Heart right ventricle (tissue), 16 donors: ENCODE measurements at regions not wholly inside any gene's neighbourhood (a gene's known extent, or its start where the extent isn't known, plus 50 kb on each side); places are given as distances from the start of the nearest gene placed in this dataset.

Source experiments
- ATAC-seq, 8 donors: fragments of 200-7000 bp; cut with Tn5 transposase; one replicate each; pipeline ENCODE4 v1.9.1; 2020; ENCODE audit warnings: mild to moderate bottlenecking in 8 of 8, moderate library complexity in 8 of 8, moderate number of reproducible peaks in 1 of 8
- DNase-seq, 2 donors: peaks; one replicate each; pipeline ENCODE4 v3.0.0-alpha.2; 2020
- H3K27ac ChIP-seq, 10 donors: fragments of 200-600 bp; sonication (generic) in 2 of 10; one replicate each; pipeline versions ENCODE4 v1.5.0 to v1.8.0; 2020 to 2022; ENCODE audit warnings: mild to moderate bottlenecking in 3 of 10
- H3K27me3 ChIP-seq, 7 donors: fragments of 200-600 bp; one replicate each; pipeline ENCODE4 v1.8.0; 2021 to 2022; ENCODE audit warnings: mild to moderate bottlenecking in 2 of 7
- H3K36me3 ChIP-seq, 9 donors: fragments of 200-600 bp; sonication (generic) in 1 of 9; one replicate each; pipeline versions ENCODE4 v1.5.0 to v1.8.0; 2020 to 2022; ENCODE audit warnings: mild to moderate bottlenecking in 2 of 9
- H3K4me1 ChIP-seq, 9 donors: fragments of 200-600 bp; sonication (generic) in 1 of 9; one replicate each; pipeline versions ENCODE4 v1.5.0 to v1.8.0; 2020 to 2022; ENCODE audit warnings: mild to moderate bottlenecking in 4 of 9
- H3K4me3 ChIP-seq, 10 donors: fragments of 200-600 bp; sonication (generic) in 2 of 10; one replicate each; pipeline versions ENCODE4 v1.5.0 to v1.8.0; 2020 to 2022; ENCODE audit warnings: mild to moderate bottlenecking in 7 of 10, moderate library complexity in 2 of 10
- H3K9me3 ChIP-seq, 11 donors: fragments of 200-600 bp in 10 of 11; sonication (generic) in 2 of 11; one replicate each; pipeline versions ENCODE4 v1.5.0 to v1.8.0; 2013 to 2022; ENCODE audit warnings: mild to moderate bottlenecking in 2 of 11, control low read depth in 1 of 11, moderate library complexity in 1 of 11
- WGBS, 2 donors: extraction: QIAGEN DNeasy Blood & Tissue Kit; methylation state at CpG; one replicate each; pipeline ENCODE4 v1.1.7; 2013; ENCODE audit warnings: inconsistent platforms in 1 of 2; 5-methylcytosine and 5-hydroxymethylcytosine counted together
- intact Hi-C, 10 donors: fragments of 100-400 bp; cut with DNase I; formaldehyde crosslinking; loops; one replicate each; pipeline versions ENCODE4 v1.11.1 to v1.14.2; 2022
- TF ChIP-seq, protein P1 (sequence below), 9 donors: fragments of 200-600 bp; sonication (generic) in 2 of 9; IDR thresholded peaks; one replicate each; pipeline versions ENCODE4 v1.5.0 to v1.8.0; 2021 to 2022; ENCODE audit warnings: antibody characterized with exemption in 9 of 9, mild to moderate bottlenecking in 5 of 9, moderate library complexity in 1 of 9
- donor health status: Arrhythmogenic right ventricular cardiomyopathy.
- donor health status: ischemic (EF 13 %, LVEDD 7.1; RV severe dilation, severe dysfunction).
- donor health status: healthy with polysubstance abuse.
- donor health status: DM: no; HTN: yes; CAD: no.
- donor health status: DM: no; HTN: no; CAD: no.
- donor health status: ischemic (EF 25% LVEDD 6.9; RV normal size, moderate dysfunction).
- donor health status: ischemic (EF 25% LVEDD 5.7; RV mildly dilated, moderate dysfunction).
- donor health status: healthy.
- donor health status: DM: yes; HTN: yes; CAD: no.
- donor health status: Ischemic cardiomyopathy.
- donor health status: ischemic (EF 35%, LVEDD 5.7; RV mildly dilated, moderate dysfunction).
- donor health status: nonischemic (EF 11% LVEDD 7.7; RV severe dilation, severe dysfunction).
- donor health status: DM: yes; HTN: yes; CAD: no.
- donor health status: PGD.
- donor health status: ischemic (EF 29% LVEDD 5.4; RV normal size, mild dysfunction).
- donor health status: nonischemic (EF 23%, LVEDD 6.1; RV moderate dilation, normal function).

DNA sequence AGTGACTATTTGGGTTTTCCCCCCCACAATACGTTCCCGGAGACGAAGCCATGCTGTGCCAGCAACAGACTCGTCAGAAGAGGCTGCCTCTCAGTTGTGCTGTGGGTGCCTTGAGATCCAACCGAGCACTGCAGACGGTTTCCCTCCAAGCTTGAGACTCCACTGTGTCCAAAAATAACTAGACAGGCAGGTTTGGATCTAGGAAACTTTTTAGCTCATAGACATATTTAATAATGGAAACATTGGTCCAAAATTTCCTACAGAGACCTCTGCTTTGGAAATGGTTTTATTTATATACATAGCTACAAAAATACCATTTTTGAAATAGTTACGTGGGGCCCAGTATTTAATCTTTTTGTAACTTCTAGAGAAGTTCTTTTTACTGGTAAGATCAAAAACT, 63.1 kb upstream of the SPATS2L start:
- 60 to 62% methylated on average over 7 of the region's 7 CpGs for WGBS, 2 donors

DNA sequence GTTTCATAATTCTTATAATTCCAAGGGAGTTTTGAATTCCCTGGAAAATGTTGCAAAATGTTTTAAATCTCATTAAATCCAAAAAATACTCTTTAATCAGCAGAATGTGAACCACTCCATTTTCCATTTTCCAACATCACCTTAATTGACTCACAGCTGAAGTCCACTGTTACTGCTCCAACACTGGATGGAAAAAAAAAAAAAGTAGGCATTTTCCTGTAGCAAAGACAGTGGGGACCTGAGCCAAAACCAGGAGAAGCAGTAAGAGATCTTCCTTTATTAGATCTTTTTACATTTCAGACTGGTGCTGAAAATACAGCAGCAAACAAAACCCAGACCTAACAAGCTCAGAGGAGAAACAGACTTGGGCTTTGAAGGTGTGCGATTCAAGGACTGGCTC, 62.4 kb upstream of the SPATS2L start:
- DNase-seq (no peak), ATAC-seq (no peak)
- peaks cover 0 to 4% (median 0%) of the 10 kb centered on the region in 7 donors for H3K27me3 ChIP-seq
- H3K9me3 ChIP-seq: no peaks in the 10 kb centered on the region
- no peaks in the 10 kb centered on the region for H3K4me1 ChIP-seq
- 94 to 97% methylated on average over 1 of the region's 1 CpG for WGBS, 2 donors
- TF ChIP-seq, protein P1, sequence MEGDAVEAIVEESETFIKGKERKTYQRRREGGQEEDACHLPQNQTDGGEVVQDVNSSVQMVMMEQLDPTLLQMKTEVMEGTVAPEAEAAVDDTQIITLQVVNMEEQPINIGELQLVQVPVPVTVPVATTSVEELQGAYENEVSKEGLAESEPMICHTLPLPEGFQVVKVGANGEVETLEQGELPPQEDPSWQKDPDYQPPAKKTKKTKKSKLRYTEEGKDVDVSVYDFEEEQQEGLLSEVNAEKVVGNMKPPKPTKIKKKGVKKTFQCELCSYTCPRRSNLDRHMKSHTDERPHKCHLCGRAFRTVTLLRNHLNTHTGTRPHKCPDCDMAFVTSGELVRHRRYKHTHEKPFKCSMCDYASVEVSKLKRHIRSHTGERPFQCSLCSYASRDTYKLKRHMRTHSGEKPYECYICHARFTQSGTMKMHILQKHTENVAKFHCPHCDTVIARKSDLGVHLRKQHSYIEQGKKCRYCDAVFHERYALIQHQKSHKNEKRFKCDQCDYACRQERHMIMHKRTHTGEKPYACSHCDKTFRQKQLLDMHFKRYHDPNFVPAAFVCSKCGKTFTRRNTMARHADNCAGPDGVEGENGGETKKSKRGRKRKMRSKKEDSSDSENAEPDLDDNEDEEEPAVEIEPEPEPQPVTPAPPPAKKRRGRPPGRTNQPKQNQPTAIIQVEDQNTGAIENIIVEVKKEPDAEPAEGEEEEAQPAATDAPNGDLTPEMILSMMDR (IDR thresholded peaks at IDR 0.05): no peak
- no peaks in the 10 kb centered on the region for H3K36me3 ChIP-seq
- intact Hi-C loops: no loop called here
- H3K27ac ChIP-seq: no peak overlapping the region
- no peak overlapping the region for H3K4me3 ChIP-seq

More for the DNA sequence above, 63.1 kb upstream of the SPATS2L start:
- intact Hi-C loops: no loop called here
- DNase-seq (no peak), ATAC-seq (no peak)
- Histone ChIP-seq H3K36me3 (no peaks in the 10 kb centered on the region), H3K27me3 (peaks cover 0 to 6% (median 0%) of the 10 kb centered on the region in 7 donors), H3K27ac (no peak overlapping the region), H3K9me3 (no peaks in the 10 kb centered on the region), H3K4me1 (no peaks in the 10 kb centered on the region), H3K4me3 (no peak overlapping the region)
- TF ChIP-seq, protein P1 (IDR thresholded peaks at IDR 0.05): no peak

DNA sequence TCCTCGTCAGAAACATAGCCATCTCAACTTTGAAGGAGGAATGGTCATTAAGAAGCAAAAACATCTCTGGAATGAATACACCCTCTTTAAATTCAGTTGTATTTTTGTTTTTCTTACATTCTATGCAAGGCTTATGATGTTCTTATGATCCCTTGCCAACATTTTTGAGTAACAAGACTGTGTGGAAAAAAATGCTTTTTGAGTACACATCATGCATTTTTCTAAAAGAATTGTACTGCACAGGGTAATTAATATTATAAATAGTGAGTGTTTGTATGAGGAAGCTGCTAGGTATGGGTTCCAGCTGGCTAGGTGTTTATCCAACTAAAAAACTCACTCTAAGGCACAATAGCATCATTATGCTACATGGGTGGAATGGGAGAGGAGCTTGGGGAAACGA, 59.0 kb upstream of the SPATS2L start:
- WGBS, 2 donors: 78 to 79% methylated on average over 2 of the region's 2 CpGs
- TF ChIP-seq, protein P1 (IDR thresholded peaks at IDR 0.05): no peak
- no peak for ATAC-seq

DNA sequence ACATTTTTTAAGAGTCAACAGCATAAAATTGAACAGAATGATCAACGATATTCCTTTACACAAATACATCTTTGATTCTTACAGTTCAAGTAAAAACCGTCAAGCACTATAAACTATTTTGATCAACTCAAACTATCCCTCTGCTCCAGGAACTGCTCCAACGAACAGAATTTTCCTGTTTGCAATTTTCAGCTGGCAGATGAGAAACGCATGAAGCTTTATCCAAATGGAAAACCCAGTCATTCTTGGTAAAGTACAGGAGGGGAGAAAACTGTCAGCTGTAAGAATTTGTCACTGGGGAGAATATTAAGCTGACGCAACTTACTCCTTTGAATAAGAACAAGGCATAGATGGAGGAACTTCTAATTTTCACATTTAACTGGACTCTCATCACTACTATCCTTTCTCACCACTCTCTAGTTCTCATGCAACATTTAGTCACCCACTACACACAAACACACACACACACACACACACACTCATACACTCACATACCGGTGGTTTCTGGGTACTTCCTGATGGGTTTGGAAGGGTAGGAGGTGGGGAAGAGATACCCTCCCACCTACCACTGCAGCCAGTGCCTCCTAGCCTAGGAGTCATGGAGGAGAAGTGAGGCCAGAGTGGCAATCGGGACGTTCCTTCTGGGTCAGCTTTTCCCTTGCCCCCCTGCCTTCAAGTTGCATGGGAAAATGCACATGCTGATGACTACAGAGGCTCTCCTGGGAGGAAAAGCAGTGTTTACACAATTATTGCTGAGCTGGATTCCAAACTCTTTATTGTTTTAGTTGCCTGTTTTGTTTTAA, 54.0 kb upstream of the SPATS2L start:
- Histone ChIP-seq H3K4me1 (peaks cover 0 to 23% (median 11%) of the 10 kb centered on the region in 9 donors), H3K9me3 (no peaks in the 10 kb centered on the region), H3K27me3 (no peaks in the 10 kb centered on the region), H3K27ac (peak overlapping the region in 4 of 10 donors; percentile 7 to 44 (median 20)), H3K36me3 (no peaks in the 10 kb centered on the region), H3K4me3 (peak overlapping the region in 1 of 10 donors; percentile 10)
- TF ChIP-seq, protein P1 (IDR thresholded peaks at IDR 0.05): no peak
- WGBS, 2 donors: 38 to 48% methylated on average over 8 of the region's 8 CpGs
- intact Hi-C loops: no loop called here
- ATAC-seq (peak in 7 of 8 donors; percentile 47 to 74 (median 69)), DNase-seq (peak in 1 of 2 donors; percentile 29)

More for the DNA sequence above, 59.0 kb upstream of the SPATS2L start:
- H3K27ac ChIP-seq: no peak overlapping the region
- no peaks in the 10 kb centered on the region for H3K9me3 ChIP-seq
- intact Hi-C loops: no loop called here
- H3K36me3 ChIP-seq: no peaks in the 10 kb centered on the region
- peaks cover 0 to 5% (median 0%) of the 10 kb centered on the region in 9 donors for H3K4me1 ChIP-seq
- H3K4me3 ChIP-seq: no peak overlapping the region
- no peaks in the 10 kb centered on the region for H3K27me3 ChIP-seq
- DNase-seq: no peak
